ENCODE measurements at regions not wholly inside any gene's neighbourhood (a gene's known extent, or its start where the extent isn't known, plus 50 kb on each side); places are given as distances from the start of the nearest gene placed in this dataset.
"Not testable (repeated sequence)": the region's sequence is repeated elsewhere in the genome, so short reads cannot be mapped to it uniquely, and the experiment has no call there.

DNA sequence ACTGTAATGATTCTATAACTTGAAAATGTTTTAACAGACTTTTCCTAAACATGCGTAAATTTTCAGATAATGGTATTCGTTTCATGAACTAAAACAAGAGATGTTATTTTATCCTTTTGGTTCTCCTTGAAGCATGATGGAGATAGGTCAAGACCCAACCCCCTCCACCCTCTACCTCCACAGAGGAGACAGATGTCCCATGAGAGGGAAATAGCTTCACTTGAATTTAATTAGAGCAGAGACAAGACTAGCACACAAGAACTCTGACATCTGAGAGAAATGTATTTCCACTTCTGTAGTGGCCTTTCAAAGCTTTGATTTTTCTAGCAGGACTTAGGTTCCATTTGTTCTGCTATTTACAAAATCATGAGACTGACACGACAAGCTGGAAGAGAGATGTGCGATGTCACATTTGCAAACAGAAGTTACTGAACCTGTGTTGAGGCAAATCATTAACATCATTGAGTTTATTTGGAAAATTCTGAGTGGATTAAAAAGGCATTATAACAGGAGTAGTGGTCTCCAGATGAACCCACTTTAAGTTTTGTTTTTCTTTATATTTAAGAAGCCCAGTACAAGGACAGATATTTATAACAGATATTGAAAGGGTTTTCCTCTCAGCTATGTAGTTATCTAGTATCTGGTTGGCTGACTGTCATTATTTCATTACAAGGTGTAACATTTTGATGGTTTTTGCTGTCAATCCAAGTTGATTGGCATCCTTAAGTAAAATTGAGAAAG, 276.2 kb downstream of the ASXL3 start:
- DNase-seq (ENCODE audit: low spot score) = no peak

DNA sequence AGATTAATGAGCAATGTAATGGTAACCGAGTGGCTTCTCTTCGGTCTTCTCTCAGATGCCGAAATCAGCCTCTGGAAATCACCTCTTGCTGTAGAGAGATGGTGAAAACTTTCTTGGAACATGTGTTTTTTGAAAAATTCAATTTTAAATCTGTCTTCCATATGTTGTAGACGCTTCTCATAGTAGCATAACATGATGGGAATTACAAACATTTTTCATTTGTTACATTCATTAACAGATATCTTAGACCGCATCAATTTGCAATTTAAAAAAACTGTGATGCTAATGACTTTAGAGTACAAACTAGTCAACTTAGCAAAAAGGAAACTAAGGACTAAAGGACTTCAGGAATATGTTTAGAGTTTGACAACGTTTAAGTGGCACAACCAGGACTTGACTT, 275.2 kb downstream of the ASXL3 start:
- DNase-seq (ENCODE audit: low spot score) = no peak

DNA sequence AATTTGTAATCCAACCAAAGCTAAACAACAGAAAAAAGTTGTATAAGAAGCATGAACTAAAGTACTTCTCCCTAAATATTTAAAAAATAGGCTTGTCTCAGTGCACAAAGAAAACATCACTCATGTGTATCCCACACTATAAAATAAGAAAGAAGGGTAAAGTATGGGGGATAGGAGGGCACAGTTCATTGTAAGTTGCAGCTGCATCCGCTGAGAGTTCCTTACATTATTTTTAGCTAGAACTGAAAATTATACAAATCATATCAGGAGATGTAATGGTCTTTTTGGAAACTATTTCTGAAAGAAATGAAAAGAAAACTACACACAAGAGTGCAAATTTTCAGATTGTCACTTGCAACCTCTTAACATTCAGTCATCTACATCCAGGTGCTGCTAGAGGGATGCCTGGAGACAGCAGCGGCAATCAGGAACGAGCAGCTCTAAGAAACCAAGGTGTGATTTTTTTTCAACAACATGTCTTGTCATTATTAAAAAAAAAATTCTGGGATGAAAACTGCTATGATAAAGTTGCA, 273.6 kb downstream of the ASXL3 start:
- no peak for DNase-seq (ENCODE audit: low spot score)

DNA sequence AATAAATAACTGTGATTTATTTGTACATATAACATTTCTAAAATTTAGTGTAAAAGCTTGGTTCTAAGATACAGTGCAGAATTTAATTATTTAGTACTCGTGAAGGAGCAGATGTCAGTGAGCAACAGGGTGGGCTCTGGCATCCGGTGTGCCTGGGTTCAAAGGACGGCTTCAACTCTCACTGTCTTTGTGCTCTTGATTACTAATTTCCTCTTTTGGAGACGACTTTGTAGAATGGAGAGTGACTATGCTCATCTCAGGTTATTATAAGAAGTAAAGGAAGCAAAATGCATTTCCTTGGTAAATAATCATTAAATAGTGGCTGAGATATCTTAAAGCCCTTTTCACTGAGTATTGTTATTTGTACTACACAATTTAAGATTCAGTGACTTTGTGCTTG, 271.7 kb downstream of the ASXL3 start:
- DNase-seq (ENCODE audit: low spot score) = no peak

DNA sequence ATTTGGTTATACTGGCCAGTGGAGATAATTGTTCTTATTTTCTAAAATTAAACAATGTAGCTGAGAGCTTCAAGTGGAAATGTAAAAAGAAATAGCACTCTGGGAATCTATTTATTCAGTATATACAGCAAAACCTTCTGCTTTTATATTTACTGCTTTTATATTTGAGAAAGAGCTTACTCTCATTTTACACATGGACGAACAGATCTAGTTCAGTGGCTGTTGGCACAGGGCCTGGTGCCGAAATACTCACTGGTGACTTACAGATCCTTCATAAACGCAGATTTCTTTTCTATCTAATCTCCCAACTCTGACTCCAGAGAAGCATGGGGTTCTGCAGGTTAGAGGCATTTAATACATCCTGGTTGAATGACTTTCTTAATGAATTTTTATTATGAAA, 266.2 kb downstream of the ASXL3 start:
- DNase-seq (ENCODE audit: low spot score) = no peak

DNA sequence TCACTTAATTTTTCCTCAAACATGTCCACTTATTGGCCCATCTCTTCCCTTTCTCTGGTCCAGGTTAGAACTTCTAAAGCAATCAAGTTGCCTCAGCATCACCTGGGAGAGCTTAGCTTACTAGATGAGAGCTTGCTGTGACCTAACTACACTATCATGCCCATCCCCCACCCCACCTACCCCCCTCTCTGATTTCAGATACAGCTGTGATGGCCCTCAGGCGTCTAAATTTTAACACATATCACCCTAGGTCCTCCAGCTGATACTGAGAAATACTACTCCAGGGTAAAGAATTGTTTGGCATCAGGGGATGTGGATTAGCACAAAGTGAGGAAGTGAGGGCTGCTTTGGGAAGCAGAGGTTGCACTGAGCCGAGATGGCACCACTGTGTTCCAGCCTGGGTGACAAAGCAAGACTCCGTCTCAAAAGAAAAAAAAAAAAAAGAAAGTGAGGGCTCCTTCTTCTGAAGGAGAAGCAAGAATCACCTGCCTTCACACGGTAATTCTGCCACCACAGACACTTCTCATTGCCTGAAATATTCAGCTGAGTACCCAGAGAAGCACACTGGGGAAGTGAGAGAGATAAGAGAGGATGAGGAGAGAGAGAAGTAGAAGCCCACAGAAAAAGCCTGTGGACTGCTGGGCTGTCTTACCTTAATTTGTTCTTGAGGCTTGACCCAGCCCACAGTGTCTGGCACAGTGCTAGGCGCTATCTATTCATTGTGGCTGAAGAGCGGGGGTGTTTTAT, 263.4 kb downstream of the ASXL3 start:
- no peak for DNase-seq (ENCODE audit: low spot score)

DNA sequence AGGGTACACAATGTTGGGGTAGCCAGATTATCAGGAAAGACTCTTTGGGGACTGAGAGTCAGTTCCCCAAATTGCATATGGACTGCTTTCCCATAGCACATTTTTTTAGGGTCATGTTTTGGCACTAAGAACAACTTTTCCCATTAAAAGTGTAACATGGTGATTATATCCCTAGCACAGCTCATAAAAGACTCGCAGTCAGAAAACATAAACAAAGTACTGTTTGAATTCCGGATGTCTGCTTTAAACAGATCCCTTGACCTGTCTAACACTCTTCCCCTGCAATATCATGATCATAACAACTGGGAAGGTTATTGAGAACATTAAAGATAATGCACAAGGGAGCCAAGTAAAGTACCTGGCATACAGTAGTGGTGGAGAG, 262.2 kb downstream of the ASXL3 start:
- DNase-seq (ENCODE audit: low spot score) = no peak

DNA sequence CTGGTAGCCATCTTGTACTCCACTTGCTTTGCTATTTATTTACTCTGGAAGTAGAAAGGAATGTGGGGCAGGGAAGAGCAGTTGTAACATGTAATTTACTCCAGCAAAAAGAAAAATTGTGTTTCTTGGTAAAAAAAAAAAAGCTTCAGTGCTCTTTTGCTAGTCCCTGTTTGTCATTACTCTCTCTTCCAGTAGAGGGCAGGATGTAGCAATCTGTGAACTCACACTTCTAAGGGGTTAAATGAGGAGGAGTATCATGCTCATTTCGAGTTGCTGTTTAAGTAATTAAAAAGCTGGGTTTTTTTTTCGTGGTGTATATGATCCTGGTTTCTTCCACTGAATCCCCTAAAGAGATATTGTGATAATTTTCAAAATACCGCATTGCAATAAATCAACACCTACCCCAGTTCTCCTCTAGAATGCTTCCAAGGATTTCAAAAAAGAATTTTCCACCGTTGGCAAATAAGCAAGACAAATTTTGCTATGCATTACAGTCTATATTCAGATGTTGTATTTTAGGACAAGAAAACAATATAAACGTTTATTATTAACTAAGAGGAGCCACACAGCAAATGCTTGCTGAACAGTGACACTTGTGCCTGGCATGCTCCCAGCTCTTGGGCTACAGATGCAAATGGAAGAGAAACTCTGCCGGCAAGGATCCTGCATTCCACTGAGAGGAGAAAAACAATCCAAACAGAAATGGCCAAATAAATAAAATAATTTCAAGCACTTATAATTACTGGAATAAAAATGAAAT, 261.6 kb downstream of the ASXL3 start:
- peak; percentile 26 for DNase-seq (ENCODE audit: low spot score)

DNA sequence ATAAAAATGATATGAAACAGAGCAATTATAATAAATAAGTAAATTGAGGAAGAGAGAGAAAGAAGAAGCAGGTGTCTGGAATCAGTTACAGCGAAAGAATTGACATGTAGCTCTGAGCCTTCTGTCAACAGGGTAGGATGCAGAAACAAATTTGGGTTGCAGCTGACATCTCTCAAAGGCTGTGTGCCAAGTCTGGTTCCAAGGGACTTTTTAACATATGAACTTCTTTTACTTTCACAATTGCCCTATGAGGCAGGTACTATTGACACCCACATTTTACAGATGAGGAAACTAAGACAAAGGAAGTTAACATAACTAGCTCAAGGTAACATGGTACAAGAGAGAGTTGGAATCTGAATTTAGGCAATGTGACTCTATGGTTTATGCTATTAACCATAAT, 260.0 kb downstream of the ASXL3 start:
- no peak for DNase-seq (ENCODE audit: low spot score)

DNA sequence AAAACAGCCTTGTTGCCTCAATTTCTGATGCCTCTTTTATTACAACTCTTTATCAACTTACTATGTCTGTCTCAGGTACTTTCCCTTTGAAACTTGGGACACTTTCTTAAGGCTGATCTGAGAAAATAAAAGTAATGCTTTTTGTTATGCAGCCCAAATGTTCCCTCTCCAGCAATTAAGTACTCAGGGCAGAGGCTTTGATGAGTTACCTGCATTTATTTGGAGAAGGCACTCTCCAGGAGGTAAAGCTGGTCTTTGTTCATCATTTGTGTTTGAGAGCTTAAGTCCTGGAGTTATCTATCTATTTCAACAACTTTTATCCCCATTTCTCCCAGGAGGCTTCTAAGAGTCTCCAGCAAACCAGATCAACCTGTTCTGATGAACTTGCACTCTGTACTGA, 259.2 kb downstream of the ASXL3 start:
- DNase-seq (ENCODE audit: low spot score) = no peak

DNA sequence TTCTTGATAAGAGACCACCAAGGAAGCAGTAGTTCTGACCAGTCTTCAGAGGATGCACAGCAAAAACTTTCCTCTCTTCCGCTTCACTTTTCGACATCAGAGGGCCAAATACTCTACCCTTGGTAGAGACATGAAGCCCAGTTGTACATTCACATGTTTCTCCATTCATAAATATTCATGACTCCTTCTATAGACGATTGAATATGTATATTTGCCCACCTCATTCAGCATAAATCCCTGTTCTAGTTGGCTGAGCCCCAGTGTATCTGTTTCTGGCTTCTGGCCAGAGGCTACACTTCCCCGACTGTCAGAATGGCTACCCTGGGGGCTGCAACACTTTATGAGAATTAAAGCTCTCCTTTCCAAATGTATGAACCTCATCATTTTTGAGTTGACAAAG, 258.5 kb downstream of the ASXL3 start:
- DNase-seq (ENCODE audit: low spot score) = no peak

DNA sequence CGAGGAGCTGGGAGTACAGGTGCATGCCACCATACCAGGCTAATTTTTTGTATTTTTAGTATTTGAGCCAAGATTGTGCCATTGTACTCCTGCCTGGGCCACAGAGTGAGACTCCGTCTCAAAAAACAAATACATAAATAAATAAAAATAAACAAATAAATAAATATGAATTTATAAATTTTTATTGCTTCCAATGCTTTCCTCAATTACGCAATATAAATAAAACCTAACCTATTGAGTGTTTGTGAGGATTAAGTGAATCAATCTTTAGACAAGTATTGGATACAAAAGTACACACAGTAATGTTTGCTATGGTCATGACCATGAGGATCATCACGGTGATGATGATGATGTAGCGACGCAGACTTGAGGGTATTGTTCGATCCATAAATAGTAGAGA, 257.4 kb downstream of the ASXL3 start:
- no peak for DNase-seq (ENCODE audit: low spot score)

DNA sequence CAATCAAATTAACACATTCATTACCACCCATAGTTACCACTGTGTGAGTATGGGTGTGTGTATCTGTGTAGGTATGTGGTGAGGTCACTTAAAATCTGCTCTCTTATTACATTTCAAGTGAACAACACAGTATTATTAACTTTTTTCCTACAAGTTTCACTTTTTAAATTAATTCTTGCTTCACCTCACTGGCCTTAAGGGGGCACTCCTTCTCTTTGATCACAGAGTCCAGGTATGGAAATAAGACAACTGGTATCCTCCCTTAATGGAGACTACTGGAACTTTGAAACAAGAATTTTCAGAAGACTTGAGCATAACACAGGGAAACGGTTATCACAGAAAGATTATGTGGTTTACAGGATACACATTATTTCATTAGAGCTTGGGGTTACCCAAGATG, 255.8 kb downstream of the ASXL3 start:
- no peak for DNase-seq (ENCODE audit: low spot score)

DNA sequence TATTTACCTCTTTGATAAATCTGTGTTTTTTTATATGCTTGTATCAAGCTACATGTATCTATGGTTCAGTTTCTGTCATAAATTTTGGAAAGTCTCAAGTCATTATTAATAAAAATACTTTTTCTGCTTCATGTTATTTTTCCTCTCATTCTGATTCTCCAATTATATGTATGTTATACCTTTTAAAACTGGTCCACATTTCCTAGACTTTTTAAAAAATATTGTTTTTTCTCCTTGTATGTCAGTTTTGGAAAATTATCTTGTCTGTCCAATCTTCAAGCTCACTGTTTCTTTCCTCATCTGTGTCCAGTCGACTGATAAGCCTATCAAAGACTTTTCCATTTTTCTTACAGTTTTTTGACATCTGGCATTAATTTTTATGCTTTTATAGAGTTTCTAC, 253.4 kb downstream of the ASXL3 start:
- no peak for DNase-seq (ENCODE audit: low spot score)

DNA sequence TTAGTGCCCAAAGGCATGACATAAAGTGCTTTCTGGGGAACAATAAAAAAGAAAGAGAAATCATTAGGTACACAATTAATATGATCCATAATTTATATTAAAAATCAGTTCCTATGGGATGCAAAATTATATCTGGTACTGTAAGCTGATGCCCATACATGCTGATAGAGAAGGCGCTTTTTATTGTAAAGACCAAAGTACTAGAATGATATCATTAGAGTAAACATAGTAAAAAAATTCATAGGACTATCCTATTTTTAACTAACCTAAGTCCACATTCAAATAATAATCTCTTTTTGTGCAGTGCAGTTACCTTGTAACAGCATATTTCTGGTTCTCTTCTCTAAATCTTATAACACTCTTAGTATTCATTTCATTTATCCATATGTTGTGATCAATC, 252.2 kb downstream of the ASXL3 start:
- no peak for DNase-seq (ENCODE audit: low spot score)

DNA sequence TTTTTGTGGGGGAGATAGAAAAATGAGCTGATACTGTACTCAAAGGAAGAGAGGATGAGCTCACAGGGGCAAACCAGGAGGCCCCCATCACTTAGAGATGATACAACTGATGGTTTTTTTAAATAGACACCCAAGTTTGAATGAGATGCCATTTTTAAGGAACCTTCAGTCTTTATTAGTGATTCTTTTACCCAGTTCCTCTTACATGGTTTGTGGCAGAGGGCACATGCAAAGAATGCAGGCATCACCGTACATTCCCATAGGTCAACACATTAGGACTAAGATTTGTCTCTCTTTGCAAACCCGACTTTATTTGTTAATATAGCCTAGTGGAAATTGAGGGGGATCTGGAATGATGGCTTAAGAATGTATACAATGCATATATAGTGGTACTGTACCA, 250.9 kb downstream of the ASXL3 start:
- DNase-seq (ENCODE audit: low spot score) = no peak

DNA sequence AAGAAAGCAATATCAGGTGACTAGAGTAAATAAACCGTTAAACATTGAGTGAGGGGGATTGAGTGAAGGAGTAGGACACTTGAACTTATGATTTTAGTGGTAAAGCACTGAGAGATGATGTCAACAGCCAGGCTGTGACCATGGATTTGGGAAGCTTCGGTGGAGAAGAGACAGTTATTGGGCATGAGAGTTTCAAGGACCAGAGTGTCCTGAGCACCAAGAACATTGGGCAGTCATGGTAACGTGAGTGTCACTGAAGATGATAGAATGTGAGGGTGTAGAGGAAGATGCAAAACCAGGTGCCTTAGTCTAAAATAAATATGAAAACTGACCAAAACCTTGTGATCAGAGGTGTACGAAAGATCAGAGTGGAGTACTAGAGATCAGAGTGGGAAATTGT, 248.1 kb downstream of the ASXL3 start:
- DNase-seq (ENCODE audit: low spot score) = no peak

DNA sequence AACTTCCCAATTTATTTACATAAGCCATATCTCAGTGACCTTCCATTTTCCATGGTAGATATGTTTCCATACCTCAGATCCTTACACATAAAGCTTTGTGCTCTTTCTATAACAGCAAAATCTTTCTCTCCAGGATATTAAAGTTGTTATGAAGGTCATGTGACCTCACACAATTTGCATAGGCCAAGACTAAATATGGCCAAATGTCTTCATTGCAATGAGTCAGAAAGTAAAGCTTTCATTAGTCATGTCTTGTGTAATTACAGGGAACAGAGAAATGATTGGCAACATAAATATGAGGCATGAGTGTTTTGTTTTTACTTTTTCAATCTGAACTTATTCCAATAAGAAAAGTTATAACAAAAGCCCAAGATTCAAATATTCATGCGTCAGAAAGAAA, 243.5 kb downstream of the ASXL3 start:
- no peak for DNase-seq (ENCODE audit: low spot score)

DNA sequence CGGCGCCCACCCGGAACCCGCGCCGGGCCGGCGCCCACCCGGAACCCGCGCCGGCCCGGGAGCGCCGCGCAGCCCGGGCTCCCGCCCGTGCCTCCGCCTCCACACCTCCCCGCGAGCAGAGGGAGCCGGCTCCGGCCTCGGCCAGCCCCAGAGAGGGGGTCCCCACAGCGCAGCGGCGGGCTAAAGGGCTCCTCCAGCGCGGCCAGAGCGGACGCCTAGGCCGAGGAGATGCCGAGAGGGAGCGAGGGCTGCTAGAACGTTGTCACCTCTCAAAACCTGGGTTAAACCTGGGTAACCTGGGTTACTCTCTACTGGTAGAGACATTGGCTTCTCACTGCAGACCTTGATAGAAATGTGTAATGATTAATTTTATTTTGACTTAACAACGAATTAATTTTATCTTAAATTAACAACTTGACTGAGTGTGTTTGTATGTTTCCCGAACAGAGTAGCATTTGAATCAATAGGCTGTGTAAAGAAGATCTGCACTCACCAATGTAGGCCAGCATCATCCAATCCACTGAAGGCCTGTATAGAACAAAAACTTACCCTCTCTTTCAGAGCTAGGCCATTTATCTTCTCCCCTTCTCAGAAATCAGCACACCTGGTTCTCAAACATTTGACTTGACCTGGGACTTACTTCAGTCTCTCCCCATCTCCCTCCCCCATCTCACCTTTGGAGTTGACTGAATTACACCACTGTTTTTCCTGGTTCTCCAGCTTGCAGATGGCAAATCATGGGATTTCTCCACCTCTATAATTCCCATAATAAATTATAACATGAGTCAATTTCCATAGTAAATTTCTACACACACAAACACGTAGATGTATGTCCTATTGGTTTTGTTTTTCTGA, 242.7 kb downstream of the ASXL3 start:
- DNase-seq (ENCODE audit: low spot score) = no peak

DNA sequence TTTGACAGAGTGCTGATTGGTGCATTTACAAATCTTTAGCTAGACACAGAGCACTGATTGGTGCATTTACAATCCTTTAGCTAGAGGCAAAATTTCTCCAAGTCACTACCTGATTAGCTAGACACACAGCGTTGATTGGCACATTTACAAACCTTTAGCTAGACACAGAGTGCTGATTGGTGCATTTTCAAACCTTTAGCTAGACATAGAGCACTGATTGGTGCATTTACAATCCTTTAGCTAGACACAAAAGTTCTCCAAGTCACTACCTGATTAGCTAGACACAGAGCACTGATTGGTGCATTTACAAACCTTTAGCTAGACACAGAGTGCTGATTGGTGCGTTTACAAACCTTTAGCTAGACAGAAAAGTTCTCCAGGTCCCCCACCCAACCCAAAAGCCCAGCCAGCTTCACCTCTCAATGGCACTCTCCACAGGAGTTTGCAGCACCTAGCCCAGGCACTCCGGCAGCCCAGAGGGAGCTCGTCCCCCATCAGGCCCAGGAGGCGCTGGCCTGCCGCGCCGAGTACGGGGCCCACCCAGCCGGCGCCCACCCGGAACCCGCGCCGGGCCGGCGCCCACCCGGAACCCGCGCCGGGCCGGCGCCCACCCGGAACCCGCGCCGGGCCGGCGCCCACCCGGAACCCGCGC, 241.8 kb downstream of the ASXL3 start:
- DNase-seq (ENCODE audit: low spot score) = not testable (repeated sequence)

DNA sequence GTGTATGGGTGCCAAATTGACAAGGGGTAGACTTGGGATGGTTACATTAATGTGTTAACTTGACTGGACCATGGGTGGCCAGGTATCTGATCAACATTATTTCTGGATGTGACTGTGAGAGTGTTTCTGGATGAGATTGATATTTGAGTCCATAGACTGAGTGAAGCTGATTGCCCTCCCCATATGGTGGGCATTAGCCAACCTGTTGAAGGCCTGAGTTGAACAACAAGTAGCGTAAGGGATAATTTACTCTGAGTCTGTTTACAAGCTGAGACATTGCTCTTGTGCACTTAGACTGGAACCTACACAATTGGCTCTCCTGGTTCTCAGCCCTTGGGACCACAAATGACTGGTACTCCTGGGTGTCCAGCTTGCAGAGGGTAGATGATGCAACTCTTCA, 240.1 kb downstream of the ASXL3 start:
- no peak for DNase-seq (ENCODE audit: low spot score)
